Breast epithelium (tissue), 4 donors: ENCODE measurements at regions not wholly inside any gene's neighbourhood (a gene's known extent, or its start where the extent isn't known, plus 50 kb on each side); places are given as distances from the start of the nearest gene placed in this dataset.

ENCODE experiments used
- DNase-seq, 2 donors: peaks; one replicate each; pipeline ENCODE4 v3.0.0-alpha.2; 2019; ENCODE audit warnings: low spot score in 2 of 2
- H3K27ac ChIP-seq, 2 donors: fragments of 200-600 bp; sonication (generic) in 1 of 2; one replicate each; pipeline ENCODE4 v1.5.1; 2016 to 2019; ENCODE audit warnings: mild to moderate bottlenecking in 1 of 2
- H3K27me3 ChIP-seq, 2 donors: fragments of 200-600 bp; sonication (generic) in 1 of 2; one replicate each; pipeline versions ENCODE4 v1.5.1 to v1.6.0; 2017 to 2019; ENCODE audit warnings: control low read depth in 1 of 2, mild to moderate bottlenecking in 1 of 2
- H3K36me3 ChIP-seq: fragments of 200-600 bp; one replicate; pipeline ENCODE4 v1.5.1; 2019
- H3K4me1 ChIP-seq, 2 donors: fragments of 200-600 bp; sonication (generic); one replicate each; pipeline ENCODE4 v1.5.1; 2016 to 2019; ENCODE audit warnings: control low read depth in 1 of 2
- H3K4me3 ChIP-seq, 3 donors: fragments of 200-600 bp; sonication (generic); 1 replicate in 2 of 3; 2 replicates in 1 of 3; pipeline ENCODE4 v1.5.1; 2016 to 2019; ENCODE audit warnings: mild to moderate bottlenecking in 3 of 3, moderate library complexity in 2 of 3
- H3K9me3 ChIP-seq, 2 donors: fragments of 200-600 bp; sonication (generic) in 1 of 2; one replicate each; pipeline ENCODE4 v1.5.1; 2016 to 2019; ENCODE audit warnings: control low read depth in 1 of 2
- CTCF ChIP-seq, 3 donors: fragments of 450-650 bp; IDR thresholded peaks; one replicate each; pipeline ENCODE4 v1.5.1; 2016 to 2017; ENCODE audit warnings: antibody characterized with exemption in 3 of 3, mild to moderate bottlenecking in 3 of 3, moderate library complexity in 3 of 3
- POLR2A ChIP-seq: fragments of 450-650 bp; IDR thresholded peaks from one replicate; pipeline ENCODE4 v1.6.1; 2016; ENCODE audit warnings: antibody characterized with exemption, mild to moderate bottlenecking, moderate library complexity
- POLR2AphosphoS5 ChIP-seq, 3 donors: sonication (generic); formaldehyde crosslinking; IDR thresholded peaks; one replicate each; pipeline ENCODE4 v1.6.1; 2017; ENCODE audit warnings: antibody characterized with exemption in 3 of 3
- intact Hi-C: fragments of 100-400 bp; cut with DNase I; formaldehyde crosslinking; loops from one replicate; pipeline ENCODE4 v1.15.1; 2023; ENCODE audit warnings: low total_unique reads

GRCh38 chr9:31605164-31605563 lies 779.3 kb upstream of the ACO1 start:
- Histone ChIP-seq H3K4me3 (no peak overlapping the region), H3K27ac (no peak overlapping the region), H3K36me3 (no peaks in the 10 kb centered on the region)

GRCh38 chr9:31606678-31607077 lies 777.8 kb upstream of the ACO1 start:
- no peak for DNase-seq
- H3K4me3 ChIP-seq: no peak overlapping the region

More at GRCh38 chr9:31605164-31605563, 779.3 kb upstream of the ACO1 start:
- TF ChIP-seq POLR2AphosphoS5 (IDR thresholded peaks at IDR 0.05) (no peak), POLR2A (no peak), CTCF (IDR thresholded peaks at IDR 0.05) (no peak)
- H3K27me3 ChIP-seq: no peaks in the 10 kb centered on the region
- H3K9me3 ChIP-seq: no peaks in the 10 kb centered on the region
- no peak for DNase-seq
- intact Hi-C loops: no loop called here
- H3K4me1 ChIP-seq: no peaks in the 10 kb centered on the region

GRCh38 chr9:31608416-31608815 lies 776.0 kb upstream of the ACO1 start:
- no peaks in the 10 kb centered on the region for H3K9me3 ChIP-seq
- peak overlapping the region in 1 of 2 donors; percentile 12 for H3K27ac ChIP-seq
- no peaks in the 10 kb centered on the region for H3K27me3 ChIP-seq
- H3K36me3 ChIP-seq: no peaks in the 10 kb centered on the region
- TF ChIP-seq CTCF (IDR thresholded peaks at IDR 0.05) (no peak), POLR2A (no peak)
- no peak overlapping the region for H3K4me3 ChIP-seq
- no peaks in the 10 kb centered on the region for H3K4me1 ChIP-seq
- intact Hi-C loops: no loop called here
- no peak for DNase-seq

More at GRCh38 chr9:31606678-31607077, 777.8 kb upstream of the ACO1 start:
- intact Hi-C loops: no loop called here
- H3K27me3 ChIP-seq: no peaks in the 10 kb centered on the region
- H3K36me3 ChIP-seq: no peaks in the 10 kb centered on the region
- H3K4me1 ChIP-seq: no peaks in the 10 kb centered on the region
- H3K27ac ChIP-seq: no peak overlapping the region
- TF ChIP-seq CTCF (IDR thresholded peaks at IDR 0.05): no peak
- no peak for TF ChIP-seq POLR2A
- no peak for TF ChIP-seq POLR2AphosphoS5 (IDR thresholded peaks at IDR 0.05)
- H3K9me3 ChIP-seq: no peaks in the 10 kb centered on the region

GRCh38 chr9:31608881-31609280 lies 775.6 kb upstream of the ACO1 start:
- Histone ChIP-seq H3K4me1 (no peaks in the 10 kb centered on the region), H3K4me3 (no peak overlapping the region), H3K36me3 (no peaks in the 10 kb centered on the region), H3K9me3 (no peaks in the 10 kb centered on the region), H3K27me3 (no peaks in the 10 kb centered on the region), H3K27ac (no peak overlapping the region)
- TF ChIP-seq POLR2AphosphoS5 (IDR thresholded peaks at IDR 0.05) (no peak), CTCF (IDR thresholded peaks at IDR 0.05) (no peak), POLR2A (no peak)
- no peak for DNase-seq
- intact Hi-C loops: no loop called here

- Histone ChIP-seq H3K4me3 (no peak overlapping the region), H3K27ac (no peak overlapping the region), H3K27me3 (no peaks in the 10 kb centered on the region), H3K36me3 (no peaks in the 10 kb centered on the region), H3K4me1 (no peaks in the 10 kb centered on the region), H3K9me3 (no peaks in the 10 kb centered on the region)
- TF ChIP-seq POLR2A: no peak
- no peak for TF ChIP-seq CTCF (IDR thresholded peaks at IDR 0.05)
- TF ChIP-seq POLR2AphosphoS5 (IDR thresholded peaks at IDR 0.05): no peak
- no peak for DNase-seq
- intact Hi-C loops: no loop called here
Measured at GRCh38 chr9:31612336-31613030, 772.0 kb upstream of the ACO1 start.
